ENCODE measurements at regions not wholly inside any gene's neighbourhood (a gene's known extent, or its start where the extent isn't known, plus 50 kb on each side); places are given as distances from the start of the nearest gene placed in this dataset.

DNA sequence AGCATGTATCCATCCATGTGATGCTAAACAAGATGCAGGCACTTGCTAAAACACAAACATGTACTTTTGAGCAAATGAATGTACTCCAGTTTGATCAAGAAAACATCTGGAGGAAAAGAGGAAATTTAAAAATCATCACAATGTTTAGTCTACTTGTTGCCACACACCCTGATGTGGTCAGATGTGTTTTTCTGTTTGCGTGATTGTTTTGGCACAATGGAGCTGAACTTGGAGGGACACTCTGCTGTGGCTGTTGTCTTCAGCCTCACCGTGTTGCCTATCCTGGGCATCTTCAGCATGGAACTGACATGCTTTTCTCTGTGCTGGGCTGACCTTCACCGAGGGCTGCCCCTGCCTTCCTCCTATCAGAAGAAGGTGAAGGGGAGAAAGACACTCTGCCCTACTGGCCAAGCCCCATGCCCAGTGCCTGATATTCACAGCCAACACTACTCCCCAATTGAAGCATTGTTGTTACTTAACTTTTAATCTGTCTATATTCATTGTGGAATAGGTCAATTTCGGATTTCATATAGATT lies 268.3 kb upstream of the IGFBP3 start:
- FAIRE-seq (no peak), DNase-seq (ENCODE audit: insufficient read length, low spot score) (no peak)
- TF ChIP-seq, protein P1, sequence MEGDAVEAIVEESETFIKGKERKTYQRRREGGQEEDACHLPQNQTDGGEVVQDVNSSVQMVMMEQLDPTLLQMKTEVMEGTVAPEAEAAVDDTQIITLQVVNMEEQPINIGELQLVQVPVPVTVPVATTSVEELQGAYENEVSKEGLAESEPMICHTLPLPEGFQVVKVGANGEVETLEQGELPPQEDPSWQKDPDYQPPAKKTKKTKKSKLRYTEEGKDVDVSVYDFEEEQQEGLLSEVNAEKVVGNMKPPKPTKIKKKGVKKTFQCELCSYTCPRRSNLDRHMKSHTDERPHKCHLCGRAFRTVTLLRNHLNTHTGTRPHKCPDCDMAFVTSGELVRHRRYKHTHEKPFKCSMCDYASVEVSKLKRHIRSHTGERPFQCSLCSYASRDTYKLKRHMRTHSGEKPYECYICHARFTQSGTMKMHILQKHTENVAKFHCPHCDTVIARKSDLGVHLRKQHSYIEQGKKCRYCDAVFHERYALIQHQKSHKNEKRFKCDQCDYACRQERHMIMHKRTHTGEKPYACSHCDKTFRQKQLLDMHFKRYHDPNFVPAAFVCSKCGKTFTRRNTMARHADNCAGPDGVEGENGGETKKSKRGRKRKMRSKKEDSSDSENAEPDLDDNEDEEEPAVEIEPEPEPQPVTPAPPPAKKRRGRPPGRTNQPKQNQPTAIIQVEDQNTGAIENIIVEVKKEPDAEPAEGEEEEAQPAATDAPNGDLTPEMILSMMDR (IDR thresholded peaks at IDR 0.05; ENCODE audit: insufficient read depth, missing control alignments), result no peak

DNA sequence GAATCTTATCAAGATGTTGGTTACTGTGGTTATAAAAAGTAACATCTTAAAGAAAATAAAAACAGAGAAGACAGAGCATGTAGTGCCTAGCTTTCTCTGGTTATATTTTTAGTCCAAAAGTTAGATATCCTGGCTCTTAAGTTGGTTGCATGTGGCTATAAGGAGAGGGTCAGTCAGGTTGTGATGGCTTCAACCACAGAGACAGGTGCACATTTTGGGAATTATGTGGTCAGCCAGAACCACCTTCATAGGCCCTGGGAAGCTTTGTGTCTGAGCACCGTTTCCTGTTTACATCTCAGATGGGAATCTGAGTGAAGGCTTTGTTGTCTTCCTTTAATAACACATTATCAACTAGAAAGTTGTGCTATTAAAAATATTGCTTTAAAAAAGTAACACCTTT lies 265.1 kb upstream of the IGFBP3 start:
- FAIRE-seq (no peak), DNase-seq (ENCODE audit: insufficient read length, low spot score) (no peak)
- TF ChIP-seq, protein P1 (IDR thresholded peaks at IDR 0.05; ENCODE audit: insufficient read depth, missing control alignments), result no peak

DNA sequence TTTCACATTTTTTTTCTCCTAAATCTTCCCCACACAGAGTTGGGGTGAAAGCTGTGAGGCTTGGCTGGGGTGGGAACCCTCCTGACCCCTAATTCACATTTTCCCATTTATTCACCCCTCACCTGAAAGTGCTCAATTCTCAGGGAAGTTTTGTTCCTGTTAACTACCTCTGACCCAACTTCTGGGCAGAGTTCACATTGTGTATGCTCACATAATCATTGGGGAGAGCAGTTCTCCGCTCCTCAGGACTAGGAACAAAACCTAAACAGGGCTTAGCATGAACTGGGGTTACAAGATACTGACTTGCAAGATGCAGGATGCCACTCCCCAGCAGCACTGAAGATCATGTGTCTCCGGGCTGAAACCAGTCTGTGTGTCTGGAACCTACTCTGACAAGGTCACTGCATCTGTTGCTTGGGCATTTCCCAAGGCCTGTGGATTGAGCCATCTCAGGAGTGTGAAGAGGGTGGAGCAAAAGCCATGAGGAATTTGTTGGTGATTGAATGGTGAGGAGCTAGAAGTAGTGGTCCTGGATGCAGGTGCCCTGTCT lies 258.1 kb upstream of the IGFBP3 start:
- DNase-seq (ENCODE audit: insufficient read length, low spot score) (no peak), FAIRE-seq (no peak)
- TF ChIP-seq, protein P1 (IDR thresholded peaks at IDR 0.05; ENCODE audit: insufficient read depth, missing control alignments), result no peak

DNA sequence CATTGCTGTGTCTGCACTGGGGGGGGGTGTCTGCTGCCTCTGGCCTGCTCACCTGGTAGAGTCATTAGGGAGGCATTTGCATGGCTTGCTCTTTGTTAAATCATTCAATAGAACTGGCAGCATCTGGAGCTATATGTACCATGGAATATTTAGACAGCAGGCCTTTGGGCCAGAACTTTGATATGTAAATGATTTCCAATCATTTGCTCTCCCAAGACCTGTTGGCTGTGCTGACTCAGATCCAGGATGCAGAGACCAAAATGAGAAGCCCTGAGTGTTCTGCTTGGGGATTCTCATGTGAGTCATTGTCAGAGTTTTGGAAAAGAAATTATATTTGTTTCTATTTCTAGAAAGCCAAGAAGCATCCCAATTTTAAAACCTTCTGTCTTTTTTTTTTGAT lies 257.6 kb upstream of the IGFBP3 start:
- TF ChIP-seq, protein P1 (IDR thresholded peaks at IDR 0.05; ENCODE audit: insufficient read depth, missing control alignments), result no peak
- FAIRE-seq, result no peak
- DNase-seq (ENCODE audit: insufficient read length, low spot score), result no peak

DNA sequence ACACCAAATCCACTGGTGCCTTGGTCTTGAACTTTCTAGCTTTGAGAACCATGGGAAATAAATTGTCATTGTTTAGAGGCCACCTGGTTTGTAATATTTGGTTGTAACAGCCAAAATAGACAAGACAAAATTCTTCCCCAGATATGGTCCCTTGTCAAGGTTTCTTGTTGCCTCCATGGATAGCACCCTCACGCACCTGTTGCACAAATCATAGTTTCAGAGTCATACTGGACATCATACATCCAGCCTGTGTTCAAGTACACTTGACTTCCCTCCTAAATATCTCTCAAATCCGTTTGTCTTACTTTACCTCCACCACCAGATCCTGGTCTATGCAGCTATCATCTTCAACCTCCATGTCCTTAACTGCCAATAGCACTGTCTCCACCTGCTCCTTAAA lies 256.7 kb upstream of the IGFBP3 start:
- FAIRE-seq (no peak), DNase-seq (ENCODE audit: insufficient read length, low spot score) (no peak)
- TF ChIP-seq, protein P1 (IDR thresholded peaks at IDR 0.05; ENCODE audit: insufficient read depth, missing control alignments), result no peak

DNA sequence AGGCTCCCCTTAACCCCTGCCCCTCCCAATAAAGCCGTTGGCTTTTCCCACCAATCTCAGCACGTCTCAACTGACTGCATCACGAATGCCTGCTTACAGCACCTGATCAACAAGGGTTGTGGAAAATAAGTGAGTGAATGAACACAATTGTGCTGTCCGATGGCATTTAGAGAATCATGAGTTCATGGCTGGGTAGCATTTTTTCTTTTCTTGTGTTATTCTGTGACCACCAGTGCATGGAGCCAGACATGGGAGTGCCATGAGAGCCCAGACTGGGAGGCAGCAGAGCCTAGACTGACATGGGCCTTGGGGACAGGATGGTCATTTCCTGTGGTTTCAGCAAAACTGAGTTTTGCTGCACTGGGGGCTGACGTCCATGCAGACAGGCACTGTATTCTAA lies 254.1 kb upstream of the IGFBP3 start:
- DNase-seq (ENCODE audit: insufficient read length, low spot score), result no peak
- TF ChIP-seq, protein P1 (IDR thresholded peaks at IDR 0.05; ENCODE audit: insufficient read depth, missing control alignments), result no peak
- no peak for FAIRE-seq

DNA sequence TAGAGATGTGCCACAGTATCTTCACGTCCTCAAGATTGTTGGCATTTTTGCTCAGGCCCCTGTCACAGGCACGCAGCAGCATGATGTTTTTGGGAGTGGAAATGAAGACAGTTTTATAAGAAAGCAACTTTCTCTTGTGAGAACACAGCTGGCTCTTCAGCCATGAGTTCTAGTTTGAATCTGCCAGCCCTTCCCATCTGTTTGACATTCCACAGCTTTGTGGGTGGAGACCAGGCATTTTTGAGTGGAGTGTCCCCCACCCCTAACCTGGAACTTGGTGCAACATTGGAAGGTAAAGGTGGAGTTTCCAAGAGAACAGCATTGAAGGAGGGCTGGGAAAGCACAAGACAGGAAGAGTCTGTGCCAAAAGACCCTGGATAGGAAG lies 253.1 kb upstream of the IGFBP3 start:
- no peak for DNase-seq (ENCODE audit: insufficient read length, low spot score)
- no peak for FAIRE-seq
- TF ChIP-seq, protein P1 (IDR thresholded peaks at IDR 0.05; ENCODE audit: insufficient read depth, missing control alignments), result no peak
